NCI-H526 treated with DMSO at 0.1 percent for 48 hours (cell line): ENCODE measurements at regions not wholly inside any gene's neighbourhood (a gene's known extent, or its start where the extent isn't known, plus 50 kb on each side); places are given as distances from the start of the nearest gene placed in this dataset.
"Not testable (repeated sequence)": the region's sequence is repeated elsewhere in the genome, so short reads cannot be mapped to it uniquely, and the experiment has no call there.

ENCODE experiments used
- DNase-seq: peaks from one replicate; lab custom pipeline; 2025; lab: John Stamatoyannopoulos, UW

DNA sequence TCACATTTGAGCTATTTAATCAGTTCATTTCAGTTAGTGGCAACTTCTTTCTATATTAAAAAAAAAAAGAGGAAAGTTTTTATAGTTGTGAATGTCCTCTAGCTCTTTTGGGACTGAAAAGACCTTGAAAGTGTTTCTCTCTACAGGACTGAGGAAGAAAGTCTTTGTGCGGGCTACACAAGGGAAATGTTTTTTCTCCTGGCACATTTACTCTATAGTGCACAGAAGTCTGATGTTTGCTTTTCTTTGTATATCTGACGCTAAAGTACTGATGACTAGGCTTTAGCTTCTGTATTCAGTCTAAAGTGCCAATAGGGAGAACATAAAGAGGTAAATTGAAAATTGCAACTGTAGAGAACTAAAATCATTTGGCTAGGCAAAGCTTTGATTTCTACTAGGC lies 737.4 kb upstream of the LUZP2 start:
- no peak for DNase-seq

DNA sequence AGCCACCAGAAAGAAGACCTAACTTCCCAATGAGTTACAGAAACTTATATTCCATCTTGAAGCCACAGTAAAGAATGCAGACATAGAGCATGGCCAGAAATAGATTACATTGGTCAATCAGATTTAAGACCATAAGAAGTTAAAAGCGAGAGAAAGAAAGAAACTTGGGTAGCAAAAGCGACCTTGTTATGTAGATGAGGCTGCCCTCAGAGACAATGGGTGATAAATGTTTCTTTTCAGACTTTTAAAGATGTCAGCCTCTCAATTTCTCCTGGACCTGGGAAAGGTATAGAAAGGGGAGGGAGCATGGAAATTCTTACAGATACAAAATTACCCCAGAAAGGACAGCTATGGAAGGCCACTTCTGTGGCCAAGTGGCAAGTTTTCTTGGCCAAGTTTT lies 732.6 kb upstream of the LUZP2 start:
- DNase-seq, result no peak

DNA sequence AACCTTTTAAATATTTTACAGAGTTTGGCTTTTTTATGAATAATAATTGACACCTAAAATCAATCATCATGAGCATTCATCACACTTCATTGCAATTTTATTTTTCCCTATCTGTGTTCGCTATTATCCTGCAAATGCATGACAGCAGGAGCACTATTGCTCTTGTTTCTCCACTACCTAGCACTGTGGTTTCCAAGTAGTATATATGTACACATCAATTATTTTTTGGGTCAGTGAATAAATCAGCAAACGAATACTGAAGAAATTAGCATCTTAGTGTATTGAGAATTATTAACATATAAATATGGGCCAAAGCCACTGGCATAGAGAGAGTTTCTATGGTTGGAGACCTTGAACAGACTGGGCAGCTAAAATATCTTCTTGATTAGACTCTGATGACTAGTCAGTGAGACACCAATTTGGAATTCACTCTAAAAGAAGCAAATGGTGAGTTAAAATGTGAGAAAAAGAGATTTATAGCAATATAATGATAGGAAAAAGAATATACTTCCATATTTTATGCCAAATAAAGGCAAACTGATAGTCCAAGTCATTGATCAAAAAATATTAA lies 731.1 kb upstream of the LUZP2 start:
- DNase-seq, result no peak

DNA sequence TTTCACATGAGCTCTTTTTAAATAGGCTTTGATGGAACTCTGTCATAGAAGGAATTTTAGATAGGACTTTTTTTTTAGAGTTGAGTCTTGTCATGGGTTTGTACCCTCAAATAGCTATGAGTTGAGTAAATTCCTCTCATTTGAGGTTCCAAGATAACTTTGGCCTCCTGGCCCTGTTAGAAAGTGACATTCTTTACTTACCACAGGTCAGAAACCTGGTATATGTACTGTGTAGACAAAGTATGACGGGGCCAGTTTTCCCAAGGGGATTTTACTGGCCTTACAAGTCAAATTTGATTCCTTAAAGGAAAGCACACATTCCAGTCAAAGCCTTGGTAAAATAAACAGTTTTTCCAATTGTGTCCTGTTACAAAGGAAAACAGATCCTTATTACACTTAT lies 729.3 kb upstream of the LUZP2 start:
- DNase-seq, result no peak

DNA sequence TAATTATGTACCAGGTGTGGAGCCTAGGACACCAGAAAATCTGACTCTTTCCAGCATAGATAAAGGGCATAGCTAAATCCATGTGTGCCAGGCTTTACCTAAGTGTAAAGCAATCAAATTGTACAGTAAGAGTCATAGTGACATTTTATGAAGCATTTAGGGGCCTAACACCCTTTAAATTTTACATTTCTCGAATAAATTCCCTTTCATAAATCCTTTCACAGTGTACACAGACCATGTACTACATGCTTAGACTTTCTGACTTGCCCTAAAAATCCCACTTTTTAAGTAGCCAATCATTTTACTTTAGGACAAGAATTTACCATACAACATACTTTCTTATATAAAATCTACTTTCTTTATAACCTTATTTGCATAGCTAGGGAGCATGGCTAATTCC lies 727.6 kb upstream of the LUZP2 start:
- no peak for DNase-seq

DNA sequence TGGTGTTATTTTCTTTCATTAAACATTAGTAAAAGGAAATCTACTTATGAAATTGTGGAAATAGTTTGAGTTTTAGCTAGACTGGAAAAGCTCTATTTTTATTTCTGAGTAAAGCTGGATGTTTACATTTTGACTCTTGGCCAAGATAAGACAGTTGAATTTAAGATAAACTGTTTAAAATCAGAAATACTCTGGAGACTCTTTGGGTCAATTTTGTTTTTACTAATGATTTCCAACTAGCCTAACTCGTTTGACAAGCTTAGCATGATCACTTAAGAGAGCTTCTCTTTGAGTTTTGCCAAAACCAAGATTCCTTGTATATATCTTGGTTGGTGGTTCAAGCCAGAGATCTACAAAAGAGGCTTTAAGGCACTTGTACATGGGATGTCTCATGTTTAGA lies 724.8 kb upstream of the LUZP2 start:
- DNase-seq, result no peak

DNA sequence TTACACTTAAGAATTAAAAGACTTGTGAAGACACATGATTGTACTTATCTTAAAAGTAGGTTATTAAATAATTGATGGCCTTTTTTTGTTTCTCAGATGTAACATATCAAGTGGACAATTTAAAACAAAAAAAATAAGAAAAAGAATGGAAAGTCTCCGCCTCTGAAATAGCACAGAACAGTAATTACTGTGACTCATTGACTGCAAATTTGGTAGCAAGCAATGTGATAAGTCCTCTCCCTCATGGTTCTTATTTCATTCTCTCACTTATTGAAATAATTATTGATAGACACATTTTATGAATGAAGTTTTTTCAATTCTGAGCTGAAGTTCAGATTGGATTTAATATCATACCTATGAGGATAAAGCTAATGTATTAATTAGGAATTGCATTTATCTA lies 717.9 kb upstream of the LUZP2 start:
- DNase-seq, result no peak

DNA sequence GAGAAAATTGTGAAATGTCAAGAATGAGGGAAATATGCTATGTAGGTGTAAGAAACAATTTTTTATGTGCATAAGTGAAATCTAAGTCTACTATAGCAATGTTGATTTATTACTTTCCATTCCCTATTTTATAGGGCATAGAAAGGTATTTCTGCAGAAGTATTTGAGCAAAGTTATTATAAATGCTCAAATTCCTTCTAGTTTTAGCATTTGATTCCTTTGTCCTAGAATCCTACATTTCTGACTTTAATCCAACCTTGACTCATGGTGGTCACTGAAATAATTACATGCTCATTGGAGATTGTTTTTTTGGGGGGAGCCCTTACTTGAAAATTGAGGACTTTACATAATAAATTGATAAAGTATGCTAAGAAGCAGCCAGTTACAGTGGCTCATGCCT lies 716.6 kb upstream of the LUZP2 start:
- no peak for DNase-seq

DNA sequence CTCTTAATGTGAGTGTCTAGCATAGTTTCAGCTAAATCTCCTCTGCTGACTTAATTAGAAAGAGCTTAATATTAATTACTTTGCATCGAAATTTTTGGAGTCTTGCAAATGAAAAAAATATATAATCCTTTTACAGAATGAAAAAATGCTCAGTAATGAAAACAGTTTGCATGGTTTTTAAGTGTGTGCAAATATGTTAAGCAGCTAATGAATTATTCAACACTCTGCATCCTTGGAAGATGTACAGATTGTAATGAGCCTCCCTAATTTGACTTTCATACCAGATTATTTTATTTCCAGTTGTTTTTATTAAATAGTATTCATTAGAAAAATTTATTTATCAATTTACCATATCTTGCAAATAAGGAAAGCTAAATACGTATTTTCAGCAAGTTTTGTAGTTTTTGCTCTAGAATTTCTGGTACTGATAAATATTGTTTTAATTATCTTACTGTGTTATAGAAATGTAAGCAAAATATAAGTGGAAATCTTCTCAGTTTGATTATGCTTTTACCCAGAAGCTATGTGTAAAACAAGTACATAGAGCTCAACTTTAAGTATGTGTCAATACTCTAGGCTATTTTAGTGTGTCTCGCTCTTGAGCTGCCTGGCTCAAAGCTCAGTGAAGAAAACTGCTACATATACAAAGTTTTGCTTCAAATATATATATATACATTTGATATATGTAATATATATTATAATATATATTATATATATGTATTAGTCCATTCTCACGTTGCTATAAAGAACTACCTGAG lies 714.9 kb upstream of the LUZP2 start:
- DNase-seq, result no peak

DNA sequence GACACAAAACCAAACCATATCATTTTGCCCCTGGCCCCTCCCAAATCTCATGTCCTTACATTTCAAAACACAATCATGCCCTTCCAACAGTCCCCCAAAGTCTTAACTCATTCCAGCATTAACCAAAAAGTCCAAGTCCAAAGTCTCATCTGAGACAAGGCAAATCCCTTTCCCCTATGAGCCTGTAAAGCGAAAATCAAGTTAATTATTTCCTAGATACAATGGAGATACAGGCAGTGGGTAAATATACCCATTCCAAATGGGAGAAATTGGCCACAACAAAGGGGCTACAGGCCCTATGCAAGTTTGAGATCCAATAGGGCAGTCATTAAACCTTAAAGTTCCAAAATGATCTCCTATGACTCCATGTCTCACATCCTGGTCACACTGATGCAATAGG lies 709.9 kb upstream of the LUZP2 start:
- not testable (repeated sequence) for DNase-seq

DNA sequence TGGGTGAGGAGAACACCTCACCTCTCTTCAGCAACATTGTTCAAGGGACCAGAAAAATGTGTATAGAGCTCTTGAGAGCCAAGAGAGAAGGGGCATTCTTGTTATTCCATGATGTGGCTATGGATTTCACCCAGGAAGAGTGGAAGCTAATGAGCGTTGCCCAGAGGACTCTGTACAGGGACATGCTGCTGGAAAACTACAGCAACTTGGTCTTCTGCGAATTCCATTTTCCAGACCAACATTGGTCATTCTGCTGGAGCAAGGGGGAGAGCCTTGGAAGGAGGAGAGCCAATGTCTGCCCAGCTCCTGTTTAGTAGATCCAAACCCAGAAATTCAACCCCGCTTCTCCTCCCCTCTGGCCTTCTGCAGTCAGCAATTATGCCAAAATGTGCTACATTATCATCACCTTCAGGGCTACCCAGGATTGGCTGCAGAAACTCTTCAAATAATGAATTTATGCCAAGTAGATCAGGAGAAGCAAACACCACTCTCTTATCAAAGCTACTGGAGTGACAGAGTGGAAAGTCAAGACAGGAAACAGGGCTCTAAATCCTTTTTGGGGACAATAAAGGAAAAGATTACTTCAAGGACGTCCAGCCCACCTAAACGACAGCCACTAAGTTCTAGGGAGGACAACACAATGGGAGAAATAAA lies 707.5 kb upstream of the LUZP2 start:
- no peak for DNase-seq

DNA sequence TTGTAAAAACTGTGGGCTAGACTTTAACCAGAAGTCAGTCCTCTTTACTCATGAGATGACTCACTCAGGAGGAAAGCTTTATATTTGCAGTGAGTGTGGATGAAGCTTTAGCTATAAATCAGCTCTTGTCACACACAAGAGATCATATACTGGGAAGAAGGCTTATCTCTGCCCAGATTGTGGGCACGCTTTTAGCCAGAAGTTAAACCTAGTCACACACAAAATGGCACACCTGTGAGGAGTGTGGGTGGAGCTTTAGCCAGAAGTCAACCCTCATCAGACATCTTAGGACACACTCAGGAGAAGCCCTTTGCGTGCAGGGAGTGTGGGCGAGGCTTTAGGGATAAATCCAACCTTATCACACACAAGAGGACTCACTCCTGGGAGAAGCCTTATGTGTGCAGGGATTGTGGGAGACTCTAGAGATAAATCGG lies 706.9 kb upstream of the LUZP2 start:
- DNase-seq, result no peak

DNA sequence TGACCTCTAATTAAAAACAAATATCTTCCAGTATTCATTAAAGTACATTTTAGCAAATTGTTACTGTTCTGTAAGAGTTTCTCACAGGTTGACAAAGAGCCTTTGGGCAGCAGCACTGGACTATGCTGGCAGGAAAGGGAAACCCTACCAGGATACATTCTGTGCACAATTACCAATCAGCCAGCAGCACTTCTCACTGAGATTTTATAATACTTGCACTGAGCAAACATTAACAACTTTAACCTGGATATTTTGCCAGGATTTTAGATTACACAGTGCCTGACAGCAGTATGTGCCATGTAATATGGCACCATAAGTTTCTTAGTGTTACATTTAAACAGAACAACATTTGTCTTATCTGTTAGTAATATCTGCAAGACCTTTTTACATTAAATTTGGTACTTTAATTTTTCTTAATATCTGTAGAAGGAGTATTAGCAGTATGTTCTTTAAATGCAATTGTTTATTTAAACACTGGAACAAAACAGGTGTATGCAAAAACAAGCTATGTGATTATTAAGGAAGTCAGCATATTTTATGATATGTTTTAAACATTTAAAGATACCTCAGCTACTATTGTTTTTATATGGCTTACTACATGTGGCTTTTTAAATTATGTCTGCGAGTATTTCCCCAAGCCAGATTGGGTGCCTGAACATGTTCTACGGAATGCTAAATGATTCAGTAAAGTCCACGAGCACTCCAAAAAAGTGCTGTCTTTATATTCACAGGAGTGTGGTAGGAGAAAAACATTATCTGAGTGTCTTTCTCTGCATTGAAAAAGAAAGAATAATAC lies 699.0 kb upstream of the LUZP2 start:
- DNase-seq, result no peak

DNA sequence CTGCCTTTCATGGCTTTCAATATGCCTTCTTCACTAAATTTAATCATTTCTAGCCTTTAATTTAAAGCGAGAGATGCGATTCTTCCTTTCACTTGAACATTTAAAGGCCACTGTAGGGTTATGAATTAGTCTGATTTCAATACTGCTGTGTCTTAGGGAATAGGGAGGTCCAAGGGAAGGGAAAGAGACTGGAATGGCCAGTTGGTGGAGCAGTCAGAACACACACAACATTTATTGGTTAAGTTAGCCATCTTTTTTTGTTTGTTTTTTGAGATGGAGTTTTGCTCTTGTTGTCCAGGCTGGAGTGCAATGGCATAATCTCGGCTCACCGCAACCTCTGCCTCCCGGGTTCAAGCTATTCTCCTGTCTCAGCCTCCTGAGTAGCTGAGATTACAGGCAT lies 662.5 kb upstream of the LUZP2 start:
- not testable (repeated sequence) for DNase-seq

DNA sequence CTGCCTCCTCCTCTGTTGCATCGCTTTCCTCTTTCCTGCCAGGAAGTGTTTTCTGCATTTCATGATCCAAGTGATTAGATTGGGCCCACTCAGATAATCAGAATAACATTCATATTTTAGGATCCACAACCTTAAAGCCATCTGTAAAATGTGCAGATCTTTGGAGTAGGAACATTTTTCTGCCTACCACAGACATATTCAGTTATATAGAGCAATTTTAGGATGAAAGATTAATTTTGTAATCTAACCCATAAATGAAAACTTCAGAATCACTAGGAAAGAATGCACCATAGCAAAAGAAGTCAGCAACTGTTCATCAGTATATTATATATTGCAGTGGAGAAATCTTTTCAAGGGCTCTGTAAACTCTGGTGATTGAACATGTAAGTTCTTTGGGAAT lies 659.9 kb upstream of the LUZP2 start:
- DNase-seq, result no peak

DNA sequence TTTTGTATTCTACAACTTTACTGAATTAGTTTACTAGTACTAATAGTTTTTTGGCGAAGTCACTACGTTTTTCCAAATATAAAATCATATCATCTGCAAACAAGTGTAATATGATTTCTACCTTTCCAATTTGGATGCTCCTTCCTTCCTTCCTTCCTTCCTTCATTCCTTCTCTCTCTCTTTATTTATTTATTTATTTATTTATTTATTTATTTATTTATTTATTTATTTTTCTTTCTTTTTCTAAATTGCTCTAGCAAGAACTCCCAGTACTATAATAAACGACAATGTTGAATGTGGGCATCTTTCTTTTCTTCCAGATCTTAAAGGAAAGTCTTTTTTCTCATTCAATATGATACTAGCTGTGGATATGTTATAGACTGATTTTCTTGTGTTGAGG lies 656.0 kb upstream of the LUZP2 start:
- DNase-seq, result no peak

DNA sequence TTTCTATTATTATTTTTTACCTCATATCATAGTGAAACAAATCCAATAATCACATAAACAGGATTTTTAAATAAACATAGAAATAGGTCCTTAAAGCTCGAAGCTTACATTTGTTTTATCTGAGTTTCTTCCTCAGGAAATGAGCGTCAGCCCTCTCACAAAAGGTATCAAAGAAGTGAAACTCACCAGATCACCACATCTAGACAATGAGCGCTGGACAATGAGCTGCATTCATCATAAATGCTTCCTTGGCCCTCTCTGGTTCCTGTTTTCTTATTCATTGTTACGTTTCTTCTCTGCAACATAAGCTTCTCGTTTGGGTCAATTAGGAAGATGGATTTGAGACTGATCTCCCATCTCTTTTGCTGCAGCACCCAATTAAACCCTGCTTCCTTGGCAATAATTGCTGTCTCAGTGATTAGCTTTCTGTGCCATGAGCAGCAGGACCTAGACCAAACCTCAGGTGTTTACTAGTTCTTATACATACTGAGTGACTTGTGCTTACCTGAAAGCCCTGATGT lies 649.9 kb upstream of the LUZP2 start:
- DNase-seq, result no peak

DNA sequence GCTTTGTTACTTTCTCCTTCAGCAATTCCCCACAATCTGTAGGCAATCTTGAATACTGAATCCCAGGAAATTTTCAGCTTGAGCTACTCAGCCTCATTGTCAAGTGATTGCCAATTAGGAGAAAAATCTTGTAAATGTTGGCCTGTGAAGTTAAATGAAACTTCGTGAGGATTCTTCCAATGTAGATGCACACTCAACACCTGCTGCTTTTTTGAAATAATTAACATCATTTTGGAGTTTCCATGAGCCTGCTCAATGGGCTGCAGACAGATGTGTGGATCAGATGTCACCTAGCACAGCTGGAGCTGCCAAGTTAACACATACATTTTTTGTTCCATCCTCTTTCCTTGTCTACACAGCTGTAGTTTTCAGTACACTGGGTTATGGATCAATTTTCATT lies 645.6 kb upstream of the LUZP2 start:
- DNase-seq, result no peak

DNA sequence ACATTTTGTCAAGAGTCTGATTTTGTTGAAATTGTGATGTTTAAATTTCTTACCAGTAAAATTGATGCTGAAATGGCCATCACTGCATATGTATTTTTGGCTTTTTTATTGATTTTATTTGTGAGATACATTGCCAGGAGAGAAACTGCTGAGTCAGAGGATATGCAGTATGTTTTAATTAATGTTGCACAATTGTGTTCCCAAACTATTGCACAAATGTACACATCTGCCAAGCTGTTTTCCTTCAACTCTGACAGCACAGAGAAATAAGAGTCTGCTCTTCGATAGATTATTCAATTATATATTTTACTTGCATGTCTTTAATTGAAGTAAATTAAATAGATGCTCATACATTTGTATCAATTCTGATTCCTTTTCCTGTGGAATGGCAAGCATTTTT lies 640.2 kb upstream of the LUZP2 start:
- DNase-seq, result no peak

DNA sequence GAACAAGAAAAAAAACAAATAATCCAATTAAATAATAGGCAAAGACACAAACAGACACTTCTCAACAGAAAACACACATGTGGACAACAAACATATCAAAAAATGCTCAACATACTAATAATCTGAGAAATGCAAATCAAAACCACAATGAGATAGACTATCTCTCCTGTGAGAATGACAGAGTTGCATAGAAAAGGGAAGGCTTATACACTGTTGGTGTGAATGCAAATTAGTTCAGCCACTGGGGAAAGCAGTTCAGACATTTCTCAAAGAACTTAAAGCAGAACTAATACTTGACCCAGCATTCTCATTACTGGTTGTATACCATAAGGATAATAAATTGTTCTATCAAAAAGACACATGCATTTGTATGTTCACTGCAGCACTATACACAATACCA lies 637.8 kb upstream of the LUZP2 start:
- peak; percentile 77 for DNase-seq

DNA sequence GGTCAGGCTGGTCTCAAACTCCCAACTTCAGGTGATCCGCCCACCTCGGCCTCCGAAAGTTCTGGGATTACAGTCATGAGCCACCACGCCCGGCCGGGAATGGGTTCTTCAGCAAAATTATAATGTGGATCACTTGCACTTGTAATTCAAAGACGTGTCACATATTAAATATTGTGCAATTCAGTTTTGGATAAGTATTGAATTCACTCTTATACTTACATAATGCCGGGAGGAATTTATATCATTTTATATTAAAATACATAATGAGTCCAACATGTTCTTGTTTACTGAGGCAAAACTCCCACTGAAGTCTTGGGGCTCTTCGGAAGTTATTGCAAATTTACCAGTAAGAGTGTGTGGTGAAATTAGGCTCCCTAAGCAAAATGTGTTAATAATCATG lies 635.2 kb upstream of the LUZP2 start:
- no peak for DNase-seq

DNA sequence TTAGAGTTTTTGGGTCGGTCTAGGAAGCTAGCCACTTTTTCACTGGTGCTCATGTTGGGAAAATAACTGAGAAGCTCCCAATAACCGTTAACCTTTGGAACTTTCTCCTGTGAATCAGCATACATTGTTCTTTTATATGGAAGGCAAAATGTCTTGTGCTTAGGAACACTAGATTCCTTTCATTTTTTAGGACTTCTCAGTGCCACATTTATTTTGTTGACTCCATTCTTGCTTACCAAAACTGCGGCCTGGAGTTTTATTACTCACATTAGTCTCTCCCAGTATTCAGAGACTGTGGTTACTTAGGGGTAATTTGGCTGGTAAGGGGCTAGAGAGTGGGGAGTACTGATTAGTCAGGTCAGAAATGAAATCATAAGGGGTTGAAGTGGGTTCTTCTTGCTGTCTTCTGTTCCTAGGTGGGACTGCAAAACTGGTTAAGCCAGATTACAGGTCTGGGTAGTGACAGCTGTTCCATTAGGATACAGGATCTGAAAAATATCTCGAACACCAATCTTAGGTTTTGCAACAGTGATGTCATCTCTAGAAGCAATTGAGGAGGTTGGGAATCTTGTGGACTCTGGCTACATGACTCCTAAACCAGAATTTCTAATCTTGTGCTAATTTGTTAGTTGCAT lies 631.4 kb upstream of the LUZP2 start:
- no peak for DNase-seq
